IMR-90 (cell line): ENCODE measurements at regions not wholly inside any gene's neighbourhood (a gene's known extent, or its start where the extent isn't known, plus 50 kb on each side); places are given as distances from the start of the nearest gene placed in this dataset.

Source experiments
- ATAC-seq: fragments of 200-7000 bp; cut with Tn5 transposase; 2 replicates; pipeline ENCODE4 v1.9.1; 2020; ENCODE audit warnings: low read depth, mild to moderate bottlenecking, moderate library complexity
- BruUV-seq: library from RNA; stranded (reverse); fragments of 400-500 nt; replicated peaks from 2 replicates; lab custom pipeline; 2021; lab: Mats Ljungman, UMichigan
- CTCF ChIA-PET: fragments of 300-600 bp; formaldehyde crosslinking; extraction: SDS; loops from one replicate; lab custom pipeline; 2021; ENCODE audit warnings: antibody characterized with exemption; lab: Yijun Ruan, JAX
- POLR2A ChIA-PET: fragments of 300-600 bp; sonication (Branson Sonifier 250); formaldehyde crosslinking; loops from one replicate; lab custom pipeline; 2022; ENCODE audit warnings: antibody characterized with exemption; ENCODE audit not compliant: unreplicated experiment; lab: Charles Lee
- DNase-seq: peaks from one replicate; pipeline ENCODE4 v3.0.0; 2013
- H2AFZ ChIP-seq: replicated peaks from 2 replicates; pipeline ENCODE3; 2013; ENCODE audit warnings: low read length, mild to moderate bottlenecking; ENCODE audit not compliant: poor library complexity
- H2AK5ac ChIP-seq: 2 replicates; pipeline ENCODE4 v1.6.1; 2013; ENCODE audit warnings: low read depth, low read length, inconsistent platforms
- H2AK9ac ChIP-seq: replicated peaks from 2 replicates; pipeline ENCODE3; 2013; ENCODE audit warnings: mild to moderate bottlenecking, low read depth, low read length, moderate library complexity; ENCODE audit not compliant: poor library complexity
- H2BK120ac ChIP-seq: 2 replicates; pipeline ENCODE4 v1.6.1; 2013; ENCODE audit warnings: low read depth, low read length, inconsistent platforms
- H2BK15ac ChIP-seq: 3 replicates; pipeline ENCODE4 v1.6.1; 2013; ENCODE audit warnings: low read depth, low read length, inconsistent platforms
- H2BK20ac ChIP-seq: 2 replicates; pipeline ENCODE4 v1.6.1; 2013; ENCODE audit warnings: low read depth, mild to moderate bottlenecking, inconsistent platforms, low read length, moderate library complexity
- H2BK5ac ChIP-seq: 2 replicates; pipeline ENCODE4 v1.6.1; 2013; ENCODE audit warnings: mild to moderate bottlenecking, low read depth, low read length, inconsistent platforms; ENCODE audit not compliant: poor library complexity, severe bottlenecking
- H3K14ac ChIP-seq: replicated peaks from 2 replicates; pipeline ENCODE4 v1.6.1; 2013; ENCODE audit warnings: low read depth, low read length, inconsistent platforms
- H3K18ac ChIP-seq: 2 replicates; pipeline ENCODE4 v1.6.1; 2013; ENCODE audit warnings: low read depth, low read length, control low read depth
- H3K23ac ChIP-seq: 2 replicates; pipeline ENCODE4 v1.6.1; 2013; ENCODE audit warnings: low read depth, low read length, inconsistent platforms
- H3K27ac ChIP-seq: 2 replicates; pipeline ENCODE4 v1.5.1; 2013; ENCODE audit warnings: mild to moderate bottlenecking, control low read depth, low read length; ENCODE audit not compliant: insufficient read depth
- H3K27me3 ChIP-seq: 2 replicates; pipeline ENCODE4 v1.6.1; 2013; ENCODE audit warnings: low read length; ENCODE audit not compliant: control insufficient read depth, insufficient read depth
- H3K36me3 ChIP-seq: 2 replicates; pipeline ENCODE4 v1.6.1; 2013; ENCODE audit warnings: low read length, mixed read lengths; ENCODE audit not compliant: control insufficient read depth, insufficient read depth
- H3K4ac ChIP-seq: 2 replicates; pipeline ENCODE4 v1.6.1; 2013; ENCODE audit warnings: low read depth, low read length, inconsistent platforms
- H3K4me1 ChIP-seq: 2 replicates; pipeline ENCODE4 v1.6.1; 2013; ENCODE audit warnings: low read length, mixed read lengths; ENCODE audit not compliant: control insufficient read depth, insufficient read depth
- H3K4me2 ChIP-seq: 2 replicates; pipeline ENCODE4 v1.6.1; 2013; ENCODE audit warnings: low read depth, mild to moderate bottlenecking, control low read depth, low read length, moderate library complexity
- H3K4me3 ChIP-seq: 2 replicates; pipeline ENCODE4 v1.5.1; 2013; ENCODE audit warnings: low read depth, mild to moderate bottlenecking, control low read depth, low read length, moderate library complexity; ENCODE audit not compliant: insufficient read depth
- H3K56ac ChIP-seq: 2 replicates; pipeline ENCODE4 v1.6.1; 2013; ENCODE audit warnings: low read length, inconsistent platforms; ENCODE audit not compliant: insufficient read depth; ENCODE audit errors: extremely low read depth
- H3K79me1 ChIP-seq, 2 experiments: 2 replicates each; pipeline ENCODE4 v1.6.1; 2013; ENCODE audit warnings: low read length in 2 of 2, inconsistent platforms in 1 of 2, low read depth in 1 of 2
- H3K9ac ChIP-seq: 2 replicates; pipeline ENCODE4 v1.6.1; 2013; ENCODE audit warnings: low read depth, low read length, control low read depth
- H3K9me1 ChIP-seq: 2 replicates; pipeline ENCODE4 v1.6.1; 2013; ENCODE audit warnings: low read length, inconsistent platforms; ENCODE audit not compliant: insufficient read depth
- H3K9me3 ChIP-seq: 2 replicates; pipeline ENCODE4 v1.6.1; 2013; ENCODE audit warnings: low read length; ENCODE audit not compliant: control insufficient read depth, insufficient read depth
- H4K20me1 ChIP-seq: 2 replicates; pipeline ENCODE4 v1.6.1; 2013; ENCODE audit warnings: low read length, inconsistent platforms; ENCODE audit not compliant: insufficient read depth
- H4K5ac ChIP-seq: 2 replicates; pipeline ENCODE4 v1.6.1; 2013; ENCODE audit warnings: mild to moderate bottlenecking, low read depth, low read length, control low read depth
- H4K8ac ChIP-seq, 2 experiments: 2 replicates each; pipeline ENCODE4 v1.6.1; 2013; ENCODE audit warnings: low read depth in 2 of 2, low read length in 2 of 2, control low read depth in 1 of 2, inconsistent platforms in 1 of 2
- H4K91ac ChIP-seq: 2 replicates; pipeline ENCODE4 v1.6.1; 2013; ENCODE audit warnings: low read depth, low read length, inconsistent platforms; ENCODE audit not compliant: insufficient read depth
- BHLHE40 ChIP-seq: fragments of 150-350 bp; IDR thresholded peaks from 2 replicates; pipeline ENCODE4 v1.6.1; 2016; ENCODE audit warnings: mild to moderate bottlenecking, low read depth, low read length
- CEBPB ChIP-seq: IDR thresholded peaks from 2 replicates; pipeline ENCODE4 v1.6.1; 2012; ENCODE audit warnings: low read depth, low read length, improper control_type of control experiment
- CTCF ChIP-seq: conservative IDR thresholded peaks from 2 replicates; pipeline ENCODE4 v1.5.1; 2012; ENCODE audit warnings: mild to moderate bottlenecking, low read depth, low read length, improper control_type of control experiment
- ELK1 ChIP-seq: fragments of 150-350 bp; IDR thresholded peaks from 2 replicates; pipeline ENCODE4 v1.6.1; 2016; ENCODE audit warnings: low read depth, mild to moderate bottlenecking, low read length, moderate library complexity, borderline replicate concordance
- FOS ChIP-seq: fragments of 150-350 bp; IDR thresholded peaks from 2 replicates; pipeline ENCODE4 v1.6.1; 2016; ENCODE audit warnings: low read depth, low read length
- MAFK ChIP-seq: IDR thresholded peaks from 2 replicates; pipeline ENCODE4 v1.6.1; 2012; ENCODE audit warnings: low read depth, low read length, improper control_type of control experiment
- MAZ ChIP-seq: IDR thresholded peaks from 2 replicates; pipeline ENCODE4 v1.6.1; 2012; ENCODE audit warnings: low read depth, mild to moderate bottlenecking, low read length, improper control_type of control experiment, moderate library complexity, borderline replicate concordance
- MXI1 ChIP-seq: IDR thresholded peaks from 2 replicates; pipeline ENCODE4 v1.6.1; 2012; ENCODE audit warnings: low read depth, mild to moderate bottlenecking, low read length, moderate library complexity, borderline replicate concordance
- NFE2L2 ChIP-seq: fragments of 150-350 bp; IDR thresholded peaks from 2 replicates; pipeline ENCODE4 v1.6.1; 2016; ENCODE audit warnings: low read depth, mild to moderate bottlenecking, low read length
- POLR2A ChIP-seq: IDR thresholded peaks from 2 replicates; pipeline ENCODE4 v1.6.1; 2012; ENCODE audit warnings: mild to moderate bottlenecking, low read depth, low read length
- RAD21 ChIP-seq: IDR thresholded peaks from 2 replicates; pipeline ENCODE4 v1.6.1; 2012; ENCODE audit warnings: low read length, improper control_type of control experiment
- RCOR1 ChIP-seq: IDR thresholded peaks from 2 replicates; pipeline ENCODE4 v1.6.1; 2012; ENCODE audit warnings: mild to moderate bottlenecking, low read length, improper control_type of control experiment; ENCODE audit not compliant: insufficient replicate concordance
- RFX5 ChIP-seq: IDR thresholded peaks from 2 replicates; pipeline ENCODE4 v1.8.0; 2012; ENCODE audit warnings: low read depth, mild to moderate bottlenecking, low read length, moderate library complexity
- SMC3 ChIP-seq: fragments of 150-350 bp; IDR thresholded peaks from 2 replicates; pipeline ENCODE4 v1.6.1; 2016; ENCODE audit warnings: low read depth, mild to moderate bottlenecking, antibody characterized with exemption, low read length, moderate library complexity
- USF2 ChIP-seq: fragments of 150-350 bp; IDR thresholded peaks from 2 replicates; pipeline ENCODE4 v1.6.1; 2017; ENCODE audit warnings: mild to moderate bottlenecking, antibody characterized with exemption, low read length, low read depth
- WGBS, 2 experiments: methylation state at CpG; one replicate each; pipeline versions ENCODE4 v1.1.5 to v1.1.7; 2013; ENCODE audit warnings: missing lambda C conversion rate in 2 of 2; ENCODE audit not compliant: insufficient read length in 1 of 2; ENCODE audit errors: extremely low coverage in 2 of 2; 5-methylcytosine and 5-hydroxymethylcytosine counted together
- dilution Hi-C: fragments of 300-500 bp; cut with HindIII; formaldehyde crosslinking; loops from one replicate; pipeline ENCODE4 v1.14.3; 2018; ENCODE audit warnings: low sequenced_read_pairs; ENCODE audit not compliant: unreplicated experiment
- in situ Hi-C: fragments of 300-500 bp; cut with MboI; formaldehyde crosslinking; loops from 3 replicates; pipeline ENCODE4 v1.14.3; 2019; ENCODE audit warnings: low sequenced_read_pairs, inconsistent platforms, mixed read lengths
- intact Hi-C: fragments of 100-400 bp; cut with micrococcal nuclease; formaldehyde crosslinking; loops from 2 replicates; pipeline ENCODE4 v1.10.0; 2022

- no peak overlapping the region for H4K8ac ChIP-seq
- ChIA-PET POLR2A (no interaction called here), CTCF (no interaction called here)
- no TSS peak for BruUV-seq
- H3K36me3 ChIP-seq, result no peaks in the 10 kb centered on the region
- no peak overlapping the region for H2BK5ac ChIP-seq
- no peaks in the 10 kb centered on the region for H3K4me1 ChIP-seq
- H3K23ac ChIP-seq, result no peak overlapping the region
- H3K4me2 ChIP-seq, result no peak overlapping the region
- H4K20me1 ChIP-seq, result no peaks in the 10 kb centered on the region
- intact Hi-C loops (no loop called here), dilution Hi-C loops (no loop called here), in situ Hi-C loops (no loop called here)
- H2AK9ac ChIP-seq, result no peak overlapping the region
- no peaks in the 10 kb centered on the region for H3K27me3 ChIP-seq
- H4K91ac ChIP-seq, result no peak overlapping the region
- no CpG with 5 or more reads among the region's 3 CpGs for WGBS, 2 experiments
- no peak overlapping the region for H3K4ac ChIP-seq
- no peak for DNase-seq
- no peak overlapping the region for H4K5ac ChIP-seq
- TF ChIP-seq BHLHE40 (no peak), MAZ (no peak), POLR2A (no peak), MXI1 (no peak), FOS (no peak), RFX5 (no peak), MAFK (no peak), SMC3 (no peak), CTCF (no peak), CEBPB (no peak), ELK1 (no peak), RAD21 (no peak), USF2 (no peak), RCOR1 (no peak), NFE2L2 (no peak)
- H3K9me1 ChIP-seq, result no peaks in the 10 kb centered on the region
- H3K4me3 ChIP-seq, result no peak overlapping the region
- no peak overlapping the region for H2AFZ ChIP-seq
- H2BK15ac ChIP-seq, result no peak overlapping the region
- no peak overlapping the region for H3K9ac ChIP-seq
- no peak overlapping the region for H3K27ac ChIP-seq
- H3K14ac ChIP-seq, result no peak overlapping the region
- H2AK5ac ChIP-seq, result no peak overlapping the region
- no peaks in the 10 kb centered on the region for H3K79me1 ChIP-seq
- peaks cover 7% of the 10 kb centered on the region for H3K9me3 ChIP-seq
- no peak overlapping the region for H3K56ac ChIP-seq
- H2BK20ac ChIP-seq, result no peak overlapping the region
- no peak for ATAC-seq
- H2BK120ac ChIP-seq, result no peak overlapping the region
- no peak overlapping the region for H3K18ac ChIP-seq
Observed at GRCh38 chr1:238223076-238223640, 332.4 kb upstream of the ZP4 start.
